HUES6 (cell line): ENCODE measurements at regions not wholly inside any gene's neighbourhood (a gene's known extent, or its start where the extent isn't known, plus 50 kb on each side); places are given as distances from the start of the nearest gene placed in this dataset.

Experiments used
- H3K27ac ChIP-seq: 2 replicates; pipeline ENCODE4 v1.7.0; 2013; ENCODE audit warnings: low read depth, mild to moderate bottlenecking, low read length, inconsistent platforms
- H3K27me3 ChIP-seq: 2 replicates; pipeline ENCODE4 v1.6.1; 2013; ENCODE audit warnings: low read length; ENCODE audit not compliant: control insufficient read depth, insufficient read depth
- H3K36me3 ChIP-seq: 2 replicates; pipeline ENCODE4 v1.6.1; 2013; ENCODE audit warnings: low read length; ENCODE audit not compliant: control insufficient read depth, insufficient read depth
- H3K4me1 ChIP-seq: 2 replicates; pipeline ENCODE4 v1.6.1; 2013; ENCODE audit warnings: low read length; ENCODE audit not compliant: control insufficient read depth, insufficient read depth
- H3K4me3 ChIP-seq: 2 replicates; pipeline ENCODE4 v1.5.1; 2013; ENCODE audit warnings: low read depth, low read length
- H3K9ac ChIP-seq: one replicate; pipeline ENCODE4 v1.6.1; 2013; ENCODE audit warnings: mild to moderate bottlenecking, low read length
- H3K9me3 ChIP-seq: 2 replicates; pipeline ENCODE4 v1.6.1; 2013; ENCODE audit warnings: low read depth, low read length; ENCODE audit not compliant: control insufficient read depth, insufficient read depth

GRCh38 chr5:17917465-17917864 is 283.2 kb downstream of the TAF11L14 start:
- Histone ChIP-seq H3K9ac (no peak overlapping the region), H3K36me3 (no peaks in the 10 kb centered on the region), H3K4me3 (no peak overlapping the region), H3K4me1 (peaks cover 9% of the 10 kb centered on the region), H3K27me3 (no peaks in the 10 kb centered on the region), H3K9me3 (no peaks in the 10 kb centered on the region), H3K27ac (no peak overlapping the region)

DNA sequence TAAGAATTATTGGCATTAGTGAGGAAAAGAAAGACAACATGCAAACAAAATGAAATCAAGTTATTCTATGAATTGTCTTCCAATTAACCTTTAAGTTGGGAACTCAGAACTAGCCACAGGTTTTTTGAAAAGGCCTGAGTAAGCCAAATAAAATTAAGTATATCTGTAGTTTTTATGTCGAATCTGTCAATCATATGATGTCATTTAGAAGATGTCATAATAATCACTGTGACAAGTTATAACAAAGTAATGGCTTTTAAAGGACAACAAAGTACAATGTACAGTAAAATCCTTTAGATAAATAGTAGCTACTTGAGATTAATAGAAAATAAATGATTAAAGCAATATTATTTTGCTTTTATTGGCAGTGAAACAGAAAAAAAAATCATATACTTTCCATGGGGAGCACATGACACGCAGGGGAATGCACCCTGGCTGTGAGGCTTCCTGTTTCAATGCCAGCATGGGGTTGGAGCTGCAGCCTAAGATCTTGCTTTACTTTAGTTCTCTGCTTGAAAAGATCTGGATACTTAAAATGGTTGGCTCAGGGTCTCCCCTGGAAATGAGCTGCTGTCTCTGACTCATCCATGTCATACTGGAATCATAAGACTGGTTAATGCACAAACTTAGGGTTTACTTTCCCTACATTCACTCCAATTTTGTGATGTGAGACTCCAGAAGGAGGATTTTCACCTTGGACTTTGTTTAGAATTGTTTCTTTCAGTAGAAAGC is 284.3 kb downstream of the TAF11L14 start:
- Histone ChIP-seq H3K9ac (no peak overlapping the region), H3K4me1 (peaks cover 9% of the 10 kb centered on the region), H3K36me3 (no peaks in the 10 kb centered on the region), H3K9me3 (no peaks in the 10 kb centered on the region), H3K4me3 (no peak overlapping the region), H3K27me3 (no peaks in the 10 kb centered on the region), H3K27ac (peak overlapping the region; percentile 43; the same call in 1 of the 2 replicates)

DNA sequence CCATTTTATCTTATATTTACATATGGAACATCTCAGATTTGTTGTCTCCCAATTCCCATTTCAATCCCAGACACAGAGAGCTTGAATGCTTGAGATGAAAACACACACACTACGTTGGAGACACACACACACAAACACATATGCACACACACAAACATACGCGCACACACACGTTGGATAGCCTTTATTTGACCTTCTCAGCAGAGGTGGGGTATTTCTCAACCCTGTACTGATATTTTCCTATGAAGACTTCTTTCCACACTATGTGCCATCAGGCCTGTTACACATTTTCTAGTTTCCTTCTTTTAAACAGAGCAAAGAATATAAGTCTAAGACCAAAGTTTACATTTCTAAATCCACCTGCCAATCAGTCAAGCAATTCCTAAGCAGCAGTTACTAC is 291.0 kb downstream of the TAF11L14 start:
- Histone ChIP-seq H3K4me3 (no peak overlapping the region), H3K36me3 (no peaks in the 10 kb centered on the region), H3K9me3 (no peaks in the 10 kb centered on the region), H3K27me3 (no peaks in the 10 kb centered on the region), H3K27ac (no peak overlapping the region), H3K4me1 (no peaks in the 10 kb centered on the region), H3K9ac (no peak overlapping the region)

GRCh38 chr5:17928581-17928981 is 294.3 kb downstream of the TAF11L14 start:
- H3K9me3 ChIP-seq = peaks cover 2% of the 10 kb centered on the region; the same call in 1 of the 2 replicates

GRCh38 chr5:17929171-17929570 is 294.9 kb downstream of the TAF11L14 start:
- Histone ChIP-seq H3K4me3 (no peak overlapping the region), H3K36me3 (no peaks in the 10 kb centered on the region), H3K27ac (no peak overlapping the region), H3K27me3 (no peaks in the 10 kb centered on the region), H3K9ac (no peak overlapping the region), H3K9me3 (peaks cover 2% of the 10 kb centered on the region; the same call in 1 of the 2 replicates), H3K4me1 (no peaks in the 10 kb centered on the region)

More at GRCh38 chr5:17928581-17928981, 294.3 kb downstream of the TAF11L14 start:
- Histone ChIP-seq H3K4me1 (no peaks in the 10 kb centered on the region), H3K4me3 (no peak overlapping the region), H3K27me3 (no peaks in the 10 kb centered on the region), H3K9ac (no peak overlapping the region), H3K36me3 (no peaks in the 10 kb centered on the region), H3K27ac (no peak overlapping the region)

- H3K36me3 ChIP-seq = no peaks in the 10 kb centered on the region
- no peak overlapping the region for H3K27ac ChIP-seq
- no peaks in the 10 kb centered on the region for H3K4me1 ChIP-seq
- H3K4me3 ChIP-seq = no peak overlapping the region
- peaks cover 8% of the 10 kb centered on the region; the same call in 1 of the 2 replicates for H3K9me3 ChIP-seq
- H3K9ac ChIP-seq = no peak overlapping the region
- H3K27me3 ChIP-seq = no peaks in the 10 kb centered on the region
Observed at GRCh38 chr5:17930346-17930745, 296.1 kb downstream of the TAF11L14 start.

- Histone ChIP-seq H3K9me3 (no peaks in the 10 kb centered on the region), H3K9ac (no peak overlapping the region), H3K27ac (no peak overlapping the region), H3K36me3 (no peaks in the 10 kb centered on the region), H3K4me1 (no peaks in the 10 kb centered on the region), H3K4me3 (no peak overlapping the region), H3K27me3 (no peaks in the 10 kb centered on the region)
Observed at GRCh38 chr5:17944046-17944445, 309.8 kb downstream of the TAF11L14 start.

GRCh38 chr5:17947029-17947428 is 312.8 kb downstream of the TAF11L14 start:
- no peaks in the 10 kb centered on the region for H3K27me3 ChIP-seq

DNA sequence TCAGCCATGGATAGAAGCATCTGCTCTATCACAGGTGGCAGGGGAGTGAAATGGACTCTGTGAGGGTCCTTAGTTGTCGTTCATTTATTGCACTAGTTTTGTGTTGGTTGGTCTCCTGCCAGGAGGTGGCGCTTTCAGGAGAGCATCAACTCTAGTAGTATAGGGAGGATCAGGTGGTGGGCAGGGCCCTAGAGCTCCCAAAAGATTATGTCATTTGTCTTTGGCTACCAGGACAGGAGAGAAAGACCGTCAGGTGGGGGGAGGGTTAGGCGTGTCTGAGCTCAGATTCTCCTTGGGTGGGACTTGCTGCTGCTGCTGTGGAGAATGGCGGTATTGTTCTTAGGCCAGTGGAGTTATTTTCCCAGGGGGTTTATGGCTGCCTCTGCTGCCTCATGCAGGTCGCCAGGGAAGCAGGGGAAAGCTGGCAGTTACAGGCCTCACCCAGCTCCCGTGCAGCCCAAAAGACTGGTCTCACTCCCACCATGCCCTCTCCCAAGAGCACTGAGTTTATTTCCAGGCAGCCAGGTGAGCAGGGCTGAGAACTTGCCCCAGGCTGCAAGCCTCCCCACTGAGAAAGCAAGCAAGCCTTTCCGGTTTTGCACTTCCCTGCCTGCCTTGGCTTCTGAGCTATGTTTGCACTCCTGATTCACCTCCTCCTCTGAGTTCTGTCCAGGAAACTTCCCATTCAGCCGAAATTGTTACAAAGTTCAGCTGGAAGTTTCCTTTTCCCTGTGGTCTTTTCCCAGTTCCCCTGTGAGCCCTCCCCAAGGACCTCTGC is 317.3 kb downstream of the TAF11L14 start:
- H3K9me3 ChIP-seq = no peaks in the 10 kb centered on the region
- peak overlapping the region; percentile 40 for H3K9ac ChIP-seq
- peaks cover 7% of the 10 kb centered on the region; the same call in 1 of the 2 replicates for H3K4me1 ChIP-seq
- H3K27me3 ChIP-seq = no peaks in the 10 kb centered on the region
- H3K36me3 ChIP-seq = no peaks in the 10 kb centered on the region
- H3K4me3 ChIP-seq = peak overlapping the region; percentile 41; the same call in 1 of the 2 replicates
- peak overlapping the region; percentile 28; the same call in 1 of the 2 replicates for H3K27ac ChIP-seq

More at GRCh38 chr5:17947029-17947428, 312.8 kb downstream of the TAF11L14 start:
- H3K4me3 ChIP-seq = no peak overlapping the region
- no peaks in the 10 kb centered on the region for H3K9me3 ChIP-seq
- no peak overlapping the region for H3K27ac ChIP-seq
- H3K4me1 ChIP-seq = peaks cover 6% of the 10 kb centered on the region; the same call in 1 of the 2 replicates
- H3K9ac ChIP-seq = no peak overlapping the region
- H3K36me3 ChIP-seq = no peaks in the 10 kb centered on the region

- Histone ChIP-seq H3K9ac (peak overlapping the region; percentile 40), H3K4me3 (peak overlapping the region; percentile 41; the same call in 1 of the 2 replicates), H3K27me3 (no peaks in the 10 kb centered on the region), H3K4me1 (peaks cover 7% of the 10 kb centered on the region; the same call in 1 of the 2 replicates), H3K9me3 (no peaks in the 10 kb centered on the region), H3K36me3 (no peaks in the 10 kb centered on the region), H3K27ac (peak overlapping the region; percentile 28; the same call in 1 of the 2 replicates)
Observed at GRCh38 chr5:17952231-17952630, 318.0 kb downstream of the TAF11L14 start.

- Histone ChIP-seq H3K27me3 (no peaks in the 10 kb centered on the region), H3K4me1 (no peaks in the 10 kb centered on the region), H3K9me3 (peaks cover 5% of the 10 kb centered on the region; the same call in 1 of the 2 replicates), H3K27ac (no peak overlapping the region), H3K36me3 (no peaks in the 10 kb centered on the region), H3K9ac (no peak overlapping the region), H3K4me3 (no peak overlapping the region)
Observed at GRCh38 chr5:17964067-17964466, 329.8 kb downstream of the TAF11L14 start.
